OCI-LY3 (cell line): ENCODE measurements at regions not wholly inside any gene's neighbourhood (a gene's known extent, or its start where the extent isn't known, plus 50 kb on each side); places are given as distances from the start of the nearest gene placed in this dataset.

Source experiments
- H2AFZ ChIP-seq: fragments of 200-600, 300-600 bp; shearing (Covaris generic); 2 replicates; pipeline ENCODE4 v1.6.0; 2014; ENCODE audit warnings: antibody characterized with exemption, low read depth, low read length
- H3K27ac ChIP-seq: fragments of 200-600, 300-600 bp; sonication (generic); 2 replicates; pipeline ENCODE4 v1.5.1; 2014; ENCODE audit warnings: mild to moderate bottlenecking, low read length, moderate library complexity, mixed read lengths
- H3K27me3 ChIP-seq: fragments of 200-600, 300-600 bp; sonication (generic); 2 replicates; pipeline ENCODE4 v1.6.1; 2014; ENCODE audit warnings: low read depth, low read length, mixed read lengths
- H3K36me3 ChIP-seq: fragments of 200-600, 300-600 bp; sonication (generic); replicated peaks from 2 replicates; pipeline ENCODE3; 2014; ENCODE audit warnings: low read depth, low read length, mixed read lengths
- H3K4me1 ChIP-seq: fragments of 300-600, 200-600 bp; sonication (generic); 2 replicates; pipeline ENCODE4 v1.6.1; 2014; ENCODE audit warnings: low read length, mixed read lengths
- H3K4me2 ChIP-seq: fragments of 200-600, 300-600 bp; sonication (generic); 2 replicates; pipeline ENCODE4 v1.6.1; 2014; ENCODE audit warnings: low read length, mixed read lengths
- H3K4me3 ChIP-seq: fragments of 300-600, 200-600 bp; sonication (generic); 2 replicates; pipeline ENCODE4 v1.5.1; 2014; ENCODE audit warnings: antibody characterized with exemption, mild to moderate bottlenecking, low read length, moderate library complexity
- H3K79me2 ChIP-seq: fragments of 300-600, 200-600 bp; shearing (Covaris generic); 2 replicates; pipeline ENCODE4 v1.6.1; 2014; ENCODE audit warnings: mild to moderate bottlenecking, low read length, mixed read lengths
- H3K9ac ChIP-seq: fragments of 300-600, 200-600 bp; shearing (Covaris generic); 2 replicates; pipeline ENCODE4 v1.6.0; 2014; ENCODE audit warnings: mild to moderate bottlenecking, low read length, moderate library complexity
- H3K9me3 ChIP-seq: fragments of 200-600, 300-600 bp; shearing (Covaris generic); 2 replicates; pipeline ENCODE4 v1.6.1; 2014; ENCODE audit warnings: low read length, mixed read lengths; ENCODE audit not compliant: insufficient read depth
- H4K20me1 ChIP-seq: fragments of 200-600, 300-600 bp; sonication (generic); 2 replicates; pipeline ENCODE4 v1.6.1; 2016; ENCODE audit warnings: low read length, mixed read lengths; ENCODE audit not compliant: insufficient read depth
- CTCF ChIP-seq: fragments of 200-600, 300-600 bp; sonication (generic); IDR thresholded peaks from 2 replicates; pipeline ENCODE4 v1.5.1; 2014; ENCODE audit warnings: antibody characterized with exemption, low read length, low read depth
- EZH2phosphoT487 ChIP-seq: fragments of 200-600 bp; shearing (Covaris generic); IDR thresholded peaks from 2 replicates; pipeline ENCODE4 v1.6.1; 2018; ENCODE audit warnings: antibody characterized with exemption, mixed run types, low read depth

GRCh38 chr12:126434412-126434985, 1369.3 kb downstream of the AACS start:
- no peaks in the 10 kb centered on the region for H3K36me3 ChIP-seq
- H3K9ac ChIP-seq, result no peak overlapping the region
- no peaks in the 10 kb centered on the region for H3K9me3 ChIP-seq
- H3K27ac ChIP-seq, result no peak overlapping the region
- no peak overlapping the region for H3K4me2 ChIP-seq
- TF ChIP-seq EZH2phosphoT487 (no peak), CTCF (no peak)
- H4K20me1 ChIP-seq, result no peaks in the 10 kb centered on the region
- no peaks in the 10 kb centered on the region for H3K79me2 ChIP-seq
- H3K27me3 ChIP-seq, result no peaks in the 10 kb centered on the region
- no peak overlapping the region for H3K4me3 ChIP-seq
- H2AFZ ChIP-seq, result no peak overlapping the region
- H3K4me1 ChIP-seq, result no peaks in the 10 kb centered on the region

GRCh38 chr12:126436041-126436440, 1370.8 kb downstream of the AACS start:
- no peaks in the 10 kb centered on the region for H3K36me3 ChIP-seq
- no peaks in the 10 kb centered on the region for H3K4me1 ChIP-seq
- no peaks in the 10 kb centered on the region for H3K79me2 ChIP-seq
- no peak overlapping the region for H3K9ac ChIP-seq
- H2AFZ ChIP-seq, result no peak overlapping the region
- H3K4me2 ChIP-seq, result no peak overlapping the region
- H3K27me3 ChIP-seq, result no peaks in the 10 kb centered on the region
- H3K4me3 ChIP-seq, result no peak overlapping the region
- H3K27ac ChIP-seq, result no peak overlapping the region
- TF ChIP-seq CTCF (no peak), EZH2phosphoT487 (no peak)
- H4K20me1 ChIP-seq, result no peaks in the 10 kb centered on the region
- no peaks in the 10 kb centered on the region for H3K9me3 ChIP-seq

GRCh38 chr12:126437934-126438333, 1372.7 kb downstream of the AACS start:
- TF ChIP-seq CTCF, result no peak

GRCh38 chr12:126443977-126444376, 1378.7 kb downstream of the AACS start:
- H4K20me1 ChIP-seq, result no peaks in the 10 kb centered on the region
- no peaks in the 10 kb centered on the region for H3K4me1 ChIP-seq
- H3K27me3 ChIP-seq, result no peaks in the 10 kb centered on the region
- H3K27ac ChIP-seq, result no peak overlapping the region
- no peak overlapping the region for H3K4me3 ChIP-seq
- H3K9me3 ChIP-seq, result no peaks in the 10 kb centered on the region
- no peaks in the 10 kb centered on the region for H3K79me2 ChIP-seq
- no peak for TF ChIP-seq EZH2phosphoT487
- TF ChIP-seq CTCF, result no peak
- H2AFZ ChIP-seq, result no peak overlapping the region
- no peak overlapping the region for H3K9ac ChIP-seq
- H3K36me3 ChIP-seq, result no peaks in the 10 kb centered on the region
- H3K4me2 ChIP-seq, result no peak overlapping the region

More at GRCh38 chr12:126437934-126438333, 1372.7 kb downstream of the AACS start:
- Histone ChIP-seq H3K4me2 (no peak overlapping the region), H3K36me3 (no peaks in the 10 kb centered on the region), H3K27me3 (no peaks in the 10 kb centered on the region), H2AFZ (no peak overlapping the region), H3K9me3 (no peaks in the 10 kb centered on the region), H3K79me2 (no peaks in the 10 kb centered on the region), H3K27ac (no peak overlapping the region), H3K4me1 (no peaks in the 10 kb centered on the region), H4K20me1 (no peaks in the 10 kb centered on the region), H3K4me3 (no peak overlapping the region), H3K9ac (no peak overlapping the region)
